NAMALWA (cell line): ENCODE measurements at regions not wholly inside any gene's neighbourhood (a gene's known extent, or its start where the extent isn't known, plus 50 kb on each side); places are given as distances from the start of the nearest gene placed in this dataset.
"Not testable (repeated sequence)": the region's sequence is repeated elsewhere in the genome, so short reads cannot be mapped to it uniquely, and the experiment has no call there.

Source experiments
- DNase-seq: peaks from one replicate; pipeline ENCODE4 v3.0.0-alpha.2; 2015; ENCODE audit warnings: low spot score

- no peak for DNase-seq
Observed at GRCh38 chr16:75927810-75928209, 201.5 kb upstream of the CPHXL start.

- no peak for DNase-seq
Observed at GRCh38 chr16:75928295-75928694, 202.0 kb upstream of the CPHXL start.

GRCh38 chr16:75929046-75929445 lies 202.8 kb upstream of the CPHXL start:
- no peak for DNase-seq

GRCh38 chr16:75931043-75931442 lies 204.8 kb upstream of the CPHXL start:
- DNase-seq = no peak

- no peak for DNase-seq
Observed at GRCh38 chr16:75931970-75932369, 205.7 kb upstream of the CPHXL start.

GRCh38 chr16:75938818-75939217 lies 212.5 kb upstream of the CPHXL start:
- no peak for DNase-seq

GRCh38 chr16:75942351-75942750 lies 216.1 kb upstream of the CPHXL start:
- no peak for DNase-seq

- no peak for DNase-seq
Observed at GRCh38 chr16:75942936-75943335, 216.6 kb upstream of the CPHXL start.

GRCh38 chr16:75943705-75944514 lies 217.6 kb upstream of the CPHXL start:
- DNase-seq = no peak

GRCh38 chr16:75945916-75946457 lies 219.7 kb upstream of the CPHXL start:
- DNase-seq = no peak

GRCh38 chr16:75947626-75948239 lies 221.4 kb upstream of the CPHXL start:
- no peak for DNase-seq

GRCh38 chr16:75948441-75948840 lies 222.2 kb upstream of the CPHXL start:
- no peak for DNase-seq

GRCh38 chr16:75948886-75949285 lies 222.6 kb upstream of the CPHXL start:
- DNase-seq = no peak

GRCh38 chr16:75952124-75952523 lies 225.8 kb upstream of the CPHXL start:
- DNase-seq = no peak

- no peak for DNase-seq
Observed at GRCh38 chr16:75957870-75958269, 231.6 kb upstream of the CPHXL start.

GRCh38 chr16:75965504-75966374 lies 239.4 kb upstream of the CPHXL start:
- no peak for DNase-seq

GRCh38 chr16:75969120-75969519 lies 242.8 kb upstream of the CPHXL start:
- DNase-seq = not testable (repeated sequence)

- DNase-seq = no peak
Observed at GRCh38 chr16:75971334-75971733, 245.0 kb upstream of the CPHXL start.

- no peak for DNase-seq
Observed at GRCh38 chr16:75983296-75983695, 257.0 kb upstream of the CPHXL start.

- DNase-seq = no peak
Observed at GRCh38 chr16:75983741-75984381, 257.6 kb upstream of the CPHXL start.

- DNase-seq = no peak
Observed at GRCh38 chr16:75987323-75987722, 261.0 kb upstream of the CPHXL start.

GRCh38 chr16:75996491-75996890 lies 270.2 kb upstream of the CPHXL start:
- no peak for DNase-seq
